H9 (cell line): ENCODE measurements at regions not wholly inside any gene's neighbourhood (a gene's known extent, or its start where the extent isn't known, plus 50 kb on each side); places are given as distances from the start of the nearest gene placed in this dataset.

Source experiments
- DNase-seq: peaks from one replicate; pipeline ENCODE4 v3.0.0-alpha.2; 2017
- H2AFZ ChIP-seq: one replicate; pipeline ENCODE4 v1.6.1; 2013; ENCODE audit warnings: mild to moderate bottlenecking, low read length, control low read depth, moderate library complexity
- H2AK5ac ChIP-seq: 2 replicates; pipeline ENCODE4 v1.6.1; 2013; ENCODE audit warnings: low read length, control low read depth, mixed read lengths; ENCODE audit not compliant: insufficient read length
- H2BK120ac ChIP-seq: one replicate; pipeline ENCODE4 v1.6.1; 2013; ENCODE audit warnings: low read depth, mild to moderate bottlenecking, low read length, control low read depth, inconsistent platforms; ENCODE audit not compliant: poor library complexity, severe bottlenecking
- H2BK12ac ChIP-seq: 2 replicates; pipeline ENCODE4 v1.6.1; 2013; ENCODE audit warnings: low read length, control low read depth, mixed read lengths, low read depth; ENCODE audit not compliant: insufficient read length
- H2BK15ac ChIP-seq: 2 replicates; pipeline ENCODE4 v1.6.1; 2013; ENCODE audit warnings: low read depth, low read length, control low read depth
- H2BK20ac ChIP-seq: one replicate; pipeline ENCODE4 v1.6.1; 2013; ENCODE audit warnings: low read depth, mild to moderate bottlenecking, low read length, control low read depth, inconsistent platforms; ENCODE audit not compliant: poor library complexity, severe bottlenecking
- H2BK5ac ChIP-seq: 2 replicates; pipeline ENCODE4 v1.6.1; 2013; ENCODE audit warnings: low read length, control low read depth, mixed read lengths; ENCODE audit not compliant: insufficient read length
- H3K14ac ChIP-seq: 2 replicates; pipeline ENCODE4 v1.6.1; 2013; ENCODE audit warnings: low read length, control low read depth; ENCODE audit not compliant: insufficient read depth
- H3K18ac ChIP-seq: 2 replicates; pipeline ENCODE4 v1.6.1; 2013; ENCODE audit warnings: low read depth, mild to moderate bottlenecking, mixed read lengths, low read length, control low read depth; ENCODE audit not compliant: insufficient read length
- H3K23ac ChIP-seq: 2 replicates; pipeline ENCODE4 v1.6.1; 2013; ENCODE audit warnings: low read length, control low read depth, mixed read lengths, low read depth; ENCODE audit not compliant: insufficient read length
- H3K23me2 ChIP-seq: 2 replicates; pipeline ENCODE4 v1.6.1; 2013; ENCODE audit warnings: low read depth, mild to moderate bottlenecking, mixed read lengths, low read length, control low read depth; ENCODE audit not compliant: insufficient read length, poor library complexity, severe bottlenecking
- H3K27ac ChIP-seq: 2 replicates; pipeline ENCODE4 v1.5.1; 2013; ENCODE audit warnings: low read length, control low read depth, mixed read lengths, low read depth; ENCODE audit not compliant: insufficient read length
- H3K27me3 ChIP-seq: 2 replicates; pipeline ENCODE4 v1.6.1; 2013; ENCODE audit warnings: low read length, control low read depth, inconsistent platforms; ENCODE audit not compliant: insufficient read depth
- H3K4ac ChIP-seq: 2 replicates; pipeline ENCODE4 v1.6.1; 2013; ENCODE audit warnings: low read depth, mild to moderate bottlenecking, control low read depth, inconsistent platforms, low read length, moderate library complexity
- H3K4me1 ChIP-seq: 2 replicates; pipeline ENCODE4 v1.6.1; 2013; ENCODE audit warnings: low read length, control low read depth, inconsistent platforms; ENCODE audit not compliant: insufficient read depth
- H3K4me2 ChIP-seq: 2 replicates; pipeline ENCODE4 v1.6.1; 2013; ENCODE audit warnings: low read length, control low read depth, mixed read lengths; ENCODE audit not compliant: insufficient read length, insufficient read depth
- H3K56ac ChIP-seq: 2 replicates; pipeline ENCODE4 v1.6.1; 2013; ENCODE audit warnings: low read depth, mild to moderate bottlenecking, mixed read lengths, low read length, control low read depth; ENCODE audit not compliant: insufficient read length
- H3K79me1 ChIP-seq: 2 replicates; pipeline ENCODE4 v1.6.1; 2013; ENCODE audit warnings: low read depth, mild to moderate bottlenecking, moderate library complexity, low read length, control low read depth, inconsistent platforms; ENCODE audit not compliant: insufficient read depth, poor library complexity, severe bottlenecking
- H3K79me2 ChIP-seq: 2 replicates; pipeline ENCODE4 v1.6.1; 2013; ENCODE audit warnings: low read length, control low read depth, inconsistent platforms; ENCODE audit not compliant: insufficient read depth
- H3K9ac ChIP-seq: 2 replicates; pipeline ENCODE4 v1.6.1; 2013; ENCODE audit warnings: low read length, control low read depth, mixed read lengths; ENCODE audit not compliant: insufficient read length; ENCODE audit errors: extremely low read depth
- H3K9me3 ChIP-seq: one replicate; pipeline ENCODE4 v1.6.1; 2013; ENCODE audit warnings: low read depth, low read length, inconsistent platforms; ENCODE audit not compliant: control insufficient read depth
- H3T11ph ChIP-seq: one replicate; pipeline ENCODE4 v1.6.1; 2013; ENCODE audit warnings: mild to moderate bottlenecking, low read length, control low read depth, inconsistent platforms
- H4K20me1 ChIP-seq: one replicate; pipeline ENCODE4 v1.6.1; 2013; ENCODE audit not compliant: control insufficient read depth, insufficient read length, insufficient read depth
- H4K5ac ChIP-seq: 2 replicates; pipeline ENCODE4 v1.6.1; 2013; ENCODE audit warnings: low read depth, mild to moderate bottlenecking, mixed read lengths, low read length, control low read depth; ENCODE audit not compliant: insufficient read length
- H4K8ac ChIP-seq: replicated peaks from 2 replicates; pipeline ENCODE4 v1.6.1; 2013; ENCODE audit warnings: low read length, control low read depth, mixed read lengths, low read depth; ENCODE audit not compliant: insufficient read length
- H4K91ac ChIP-seq: 2 replicates; pipeline ENCODE4 v1.6.1; 2013; ENCODE audit warnings: low read depth, mild to moderate bottlenecking, moderate library complexity, mixed read lengths, low read length, control low read depth; ENCODE audit not compliant: insufficient read length
- H3K27ac Mint-ChIP-seq, 3 experiments: 2 replicates in 2 of 3; 3 replicates in 1 of 3; pipeline ENCODE4 v1.8.0; 2020 to 2021; ENCODE audit warnings: mixed read lengths in 3 of 3, mild to moderate bottlenecking in 1 of 3, moderate library complexity in 1 of 3
- H3K27me3 Mint-ChIP-seq: 2 replicates; pipeline ENCODE4 v1.8.0; 2021; ENCODE audit warnings: low read depth, mild to moderate bottlenecking, moderate library complexity, mixed read lengths
- H3K36me3 Mint-ChIP-seq, 3 experiments: 2 replicates in 2 of 3; 3 replicates in 1 of 3; pipeline ENCODE4 v1.8.0; 2020 to 2021; ENCODE audit warnings: low read depth in 3 of 3, mixed read lengths in 3 of 3; ENCODE audit not compliant: insufficient read depth in 1 of 3
- H3K4me1 Mint-ChIP-seq, 2 experiments: 2 replicates each; pipeline ENCODE4 v1.8.0; 2020; ENCODE audit warnings: mixed read lengths in 2 of 2
- H3K4me3 Mint-ChIP-seq, 2 experiments: 2 replicates in 1 of 2; 3 replicates in 1 of 2; pipeline ENCODE4 v1.8.0; 2020 to 2021; ENCODE audit warnings: mild to moderate bottlenecking in 2 of 2, mixed read lengths in 2 of 2, moderate library complexity in 1 of 2
- H3K9me3 Mint-ChIP-seq, 2 experiments: 2 replicates in 1 of 2; 3 replicates in 1 of 2; pipeline ENCODE4 v1.8.0; 2020; ENCODE audit warnings: mild to moderate bottlenecking in 2 of 2, mixed read lengths in 2 of 2, moderate library complexity in 1 of 2
- WGBS: extraction: QIAGEN DNeasy Blood & Tissue Kit; methylation state at CpG from one replicate; pipeline ENCODE4 v1.1.7; 2013; ENCODE audit warnings: missing lambda C conversion rate, low lambda C conversion rate, mixed read lengths; ENCODE audit not compliant: insufficient read length; ENCODE audit errors: extremely low coverage; 5-methylcytosine and 5-hydroxymethylcytosine counted together
- TF ChIP-seq, protein P1 (sequence below): fragments of 200-600 bp; sonication (generic); conservative IDR thresholded peaks from 3 replicates; pipeline ENCODE4 v1.8.0; 2021; ENCODE audit warnings: antibody characterized with exemption, mild to moderate bottlenecking

DNA sequence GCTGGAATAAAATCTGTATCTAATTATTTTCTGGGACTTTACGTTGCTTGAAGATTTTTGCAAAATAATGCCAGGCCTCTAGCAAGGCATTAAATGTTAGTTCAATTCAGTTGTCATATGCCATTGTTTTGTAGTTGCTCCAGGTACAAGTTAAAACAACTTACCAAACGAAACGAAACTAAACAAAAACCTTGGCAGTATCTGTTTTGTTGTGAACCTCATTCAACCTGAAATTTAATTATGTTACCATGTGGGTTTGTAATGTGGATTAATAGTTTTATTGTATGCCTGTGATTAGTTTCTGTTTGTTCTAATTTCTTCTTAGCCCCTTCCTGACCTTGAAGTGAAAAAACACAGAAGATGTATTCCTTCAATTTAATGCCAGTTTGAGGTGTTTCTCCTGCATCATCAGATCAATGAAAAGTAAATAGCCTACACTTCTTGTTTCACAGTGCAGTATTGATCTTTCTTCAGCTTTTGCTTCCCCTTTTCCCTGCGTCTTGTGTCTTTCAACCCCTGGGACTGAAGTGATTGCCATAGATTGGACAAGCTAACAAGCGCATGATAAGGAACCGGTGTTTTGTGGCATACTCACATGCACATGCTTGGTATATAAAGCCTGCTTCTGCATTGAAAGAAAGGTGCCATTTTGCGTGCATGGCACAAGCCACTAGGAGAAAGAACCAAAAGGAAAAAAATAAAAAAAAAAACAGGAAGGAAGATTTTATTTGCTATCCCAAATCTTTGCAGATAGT lies 699.0 kb upstream of the ARRDC3 start:
- Mint-ChIP-seq H3K4me3 (no peak overlapping the region), H3K27ac (no peak overlapping the region), H3K4me1 (0 out of 4 replicates have a peak, but pooled peaks cover 0 to under 1% of the 10 kb centered on the region in 2 experiments), H3K9me3 (no peaks in the 10 kb centered on the region), H3K36me3 (no peaks in the 10 kb centered on the region), H3K27me3 (no peaks in the 10 kb centered on the region)
- H2AFZ ChIP-seq = no peak overlapping the region
- no peak overlapping the region for H3K56ac ChIP-seq
- TF ChIP-seq, protein P1, sequence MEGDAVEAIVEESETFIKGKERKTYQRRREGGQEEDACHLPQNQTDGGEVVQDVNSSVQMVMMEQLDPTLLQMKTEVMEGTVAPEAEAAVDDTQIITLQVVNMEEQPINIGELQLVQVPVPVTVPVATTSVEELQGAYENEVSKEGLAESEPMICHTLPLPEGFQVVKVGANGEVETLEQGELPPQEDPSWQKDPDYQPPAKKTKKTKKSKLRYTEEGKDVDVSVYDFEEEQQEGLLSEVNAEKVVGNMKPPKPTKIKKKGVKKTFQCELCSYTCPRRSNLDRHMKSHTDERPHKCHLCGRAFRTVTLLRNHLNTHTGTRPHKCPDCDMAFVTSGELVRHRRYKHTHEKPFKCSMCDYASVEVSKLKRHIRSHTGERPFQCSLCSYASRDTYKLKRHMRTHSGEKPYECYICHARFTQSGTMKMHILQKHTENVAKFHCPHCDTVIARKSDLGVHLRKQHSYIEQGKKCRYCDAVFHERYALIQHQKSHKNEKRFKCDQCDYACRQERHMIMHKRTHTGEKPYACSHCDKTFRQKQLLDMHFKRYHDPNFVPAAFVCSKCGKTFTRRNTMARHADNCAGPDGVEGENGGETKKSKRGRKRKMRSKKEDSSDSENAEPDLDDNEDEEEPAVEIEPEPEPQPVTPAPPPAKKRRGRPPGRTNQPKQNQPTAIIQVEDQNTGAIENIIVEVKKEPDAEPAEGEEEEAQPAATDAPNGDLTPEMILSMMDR = no peak
- H2AK5ac ChIP-seq = no peak overlapping the region
- H4K20me1 ChIP-seq = no peaks in the 10 kb centered on the region
- no peak overlapping the region for H2BK15ac ChIP-seq
- H3K9ac ChIP-seq = no peak overlapping the region
- H3K79me2 ChIP-seq = no peaks in the 10 kb centered on the region
- no peak overlapping the region for H2BK12ac ChIP-seq
- H3K18ac ChIP-seq = no peak overlapping the region
- H2BK120ac ChIP-seq = no peak overlapping the region
- no peak overlapping the region for H2BK5ac ChIP-seq
- DNase-seq = no peak
- H3K4ac ChIP-seq = no peak overlapping the region
- no peak overlapping the region for H4K91ac ChIP-seq
- H3T11ph ChIP-seq = no peak overlapping the region
- no peak overlapping the region for H3K23ac ChIP-seq
- H3K27me3 ChIP-seq = no peaks in the 10 kb centered on the region
- no peaks in the 10 kb centered on the region for H3K4me1 ChIP-seq
- H2BK20ac ChIP-seq = no peak overlapping the region
- H4K8ac ChIP-seq = no peak overlapping the region
- H3K27ac ChIP-seq = no peak overlapping the region
- no peaks in the 10 kb centered on the region for H3K9me3 ChIP-seq
- no peaks in the 10 kb centered on the region for H3K23me2 ChIP-seq
- H3K79me1 ChIP-seq = no peaks in the 10 kb centered on the region
- no peak overlapping the region for H3K4me2 ChIP-seq
- H4K5ac ChIP-seq = no peak overlapping the region
- H3K14ac ChIP-seq = no peak overlapping the region
- WGBS = no CpG with 5 or more reads among the region's 7 CpGs
